ENCODE measurements at regions not wholly inside any gene's neighbourhood (a gene's known extent, or its start where the extent isn't known, plus 50 kb on each side); places are given as distances from the start of the nearest gene placed in this dataset.

DNA sequence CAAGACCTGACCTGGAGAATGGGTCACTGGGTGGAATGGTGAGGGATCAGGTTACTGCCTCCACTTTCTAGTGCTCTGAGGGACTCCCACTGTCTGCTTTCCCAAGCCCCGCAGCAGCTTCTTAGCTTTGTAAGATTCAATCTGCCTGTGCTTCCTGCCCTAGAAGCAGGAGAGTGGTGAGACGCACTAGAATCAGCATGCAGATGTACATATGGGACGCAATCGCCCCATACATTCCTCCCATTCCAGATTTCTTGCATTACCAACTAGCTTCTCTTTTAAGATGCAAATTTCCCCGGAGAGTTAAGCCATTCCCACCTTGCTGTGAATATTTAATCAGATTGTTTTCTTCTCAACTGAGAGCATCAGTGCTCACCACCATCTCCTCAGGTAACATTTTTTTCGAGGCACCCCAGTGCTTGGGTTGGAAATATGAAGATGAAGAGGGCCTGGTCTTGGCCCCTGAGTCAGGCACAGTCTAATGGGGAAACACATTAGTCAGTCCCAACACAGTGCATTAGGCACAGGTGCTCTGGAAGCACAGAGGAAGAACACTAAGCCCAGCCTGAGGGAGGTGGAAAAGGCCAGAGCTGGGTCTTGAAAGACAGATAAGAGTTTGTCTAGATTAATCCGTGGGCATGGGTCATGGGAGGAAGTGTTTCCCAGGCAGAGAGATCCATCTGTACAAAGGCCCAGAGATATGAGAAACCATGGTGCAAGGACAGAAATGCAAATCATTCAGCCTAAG, 66.7 kb upstream of the PRPS1 start:
- no peak for DNase-seq

GRCh38 chrX:107562482-107562881, 65.8 kb upstream of the PRPS1 start:
- DNase-seq, result no peak

GRCh38 chrX:107563824-107564223, 64.5 kb upstream of the PRPS1 start:
- DNase-seq, result no peak

GRCh38 chrX:107565015-107565414, 63.3 kb upstream of the PRPS1 start:
- DNase-seq, result no peak

GRCh38 chrX:107565931-107566603, 62.2 kb upstream of the PRPS1 start:
- DNase-seq, result no peak

DNA sequence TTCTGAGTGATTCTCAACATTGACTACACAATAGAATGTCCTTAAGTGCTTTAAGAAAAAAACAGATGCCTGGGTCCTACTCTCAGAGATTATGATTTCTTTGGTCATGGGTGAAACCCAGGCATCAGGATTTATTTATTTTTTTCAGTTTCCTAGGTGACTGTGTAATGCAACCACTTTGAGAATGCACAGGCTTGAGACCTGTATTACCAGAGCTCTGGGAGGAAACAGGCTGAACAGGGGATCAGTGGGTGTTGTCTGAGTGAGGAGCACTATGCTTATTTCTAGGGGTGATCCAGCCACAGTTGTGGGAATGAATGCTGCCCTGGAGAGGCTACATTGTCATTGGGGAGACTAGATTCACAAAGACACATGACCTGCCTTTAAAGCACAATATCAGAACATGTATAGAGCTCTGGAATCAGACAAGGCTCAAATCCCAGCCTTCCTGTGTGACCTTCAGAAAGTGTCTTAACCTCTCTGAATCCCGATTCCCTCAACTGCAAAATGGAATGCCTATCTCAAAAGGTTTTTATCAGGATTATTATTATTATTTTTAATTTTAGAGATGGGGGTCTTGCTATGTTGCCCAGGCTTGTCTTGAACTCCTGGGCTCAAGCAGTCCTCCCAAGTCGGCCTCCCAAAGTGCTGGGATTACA, 61.6 kb upstream of the PRPS1 start:
- DNase-seq, result no peak

GRCh38 chrX:107567370-107567769, 60.9 kb upstream of the PRPS1 start:
- DNase-seq, result no peak

DNA sequence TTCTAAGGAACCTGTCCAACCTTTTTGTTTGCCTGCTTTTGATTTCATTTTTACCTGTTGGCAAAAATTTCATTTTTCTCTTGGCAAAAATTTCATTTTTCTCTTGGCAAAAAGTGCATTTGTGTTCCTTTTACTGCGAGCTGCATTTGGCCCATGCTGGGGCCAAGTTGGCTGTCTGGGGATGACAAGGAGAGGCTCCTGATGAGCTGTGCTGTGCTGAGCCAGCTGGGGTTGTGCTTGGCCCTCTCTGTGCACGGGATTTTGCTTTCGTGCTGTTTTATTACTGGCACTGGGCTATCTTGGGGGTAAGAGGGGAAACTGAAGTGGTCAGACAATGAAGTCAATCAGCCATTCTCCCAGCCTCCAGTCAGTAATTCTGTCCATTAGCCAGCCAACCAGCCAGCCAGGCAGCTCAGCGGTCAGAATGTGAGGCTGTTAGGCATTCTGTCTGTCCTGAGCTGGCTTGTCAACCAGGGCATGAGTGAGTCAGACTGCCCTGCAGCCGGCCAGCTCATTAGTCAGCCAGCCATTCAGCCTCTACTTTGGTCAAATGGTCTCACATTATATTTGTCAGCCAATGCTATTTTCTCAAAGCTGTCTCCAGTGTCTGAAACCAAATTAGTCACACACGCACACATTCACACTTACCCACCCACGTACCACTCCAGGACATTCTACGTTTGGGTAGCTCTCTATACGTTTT, 56.9 kb upstream of the PRPS1 start:
- no peak for DNase-seq

- DNase-seq, result no peak
Observed at GRCh38 chrX:107573016-107573415, 55.3 kb upstream of the PRPS1 start.

DNA sequence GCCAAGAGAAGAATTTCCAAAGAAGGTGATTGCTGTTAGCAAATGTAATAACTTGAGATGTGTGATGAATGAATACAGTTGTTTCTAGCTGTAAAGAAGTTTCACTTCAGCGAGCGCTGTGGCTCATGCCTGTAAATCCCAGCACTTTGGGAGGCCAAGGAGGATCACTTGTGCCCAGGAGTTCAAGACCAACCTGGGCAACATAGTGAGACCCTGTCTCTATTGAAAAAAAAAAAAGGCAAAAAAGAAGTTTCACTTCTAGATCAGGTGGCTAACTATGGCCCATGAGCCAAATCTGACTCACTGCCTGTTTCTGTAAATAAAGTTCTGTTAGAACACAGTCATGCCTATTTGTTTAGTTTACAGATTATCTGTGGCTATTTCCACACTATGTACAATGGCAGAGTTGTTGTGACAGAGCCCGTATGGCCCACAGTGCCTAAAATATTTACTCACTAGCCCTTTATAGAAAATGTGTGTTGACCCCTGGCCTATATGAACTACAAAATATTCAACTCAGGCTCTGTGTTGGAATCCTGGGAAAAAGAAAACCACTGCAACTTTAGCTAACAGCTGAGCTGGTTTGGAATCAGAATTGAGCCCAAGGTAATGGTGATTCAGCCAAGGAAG, 54.1 kb upstream of the PRPS1 start:
- DNase-seq, result no peak

DNA sequence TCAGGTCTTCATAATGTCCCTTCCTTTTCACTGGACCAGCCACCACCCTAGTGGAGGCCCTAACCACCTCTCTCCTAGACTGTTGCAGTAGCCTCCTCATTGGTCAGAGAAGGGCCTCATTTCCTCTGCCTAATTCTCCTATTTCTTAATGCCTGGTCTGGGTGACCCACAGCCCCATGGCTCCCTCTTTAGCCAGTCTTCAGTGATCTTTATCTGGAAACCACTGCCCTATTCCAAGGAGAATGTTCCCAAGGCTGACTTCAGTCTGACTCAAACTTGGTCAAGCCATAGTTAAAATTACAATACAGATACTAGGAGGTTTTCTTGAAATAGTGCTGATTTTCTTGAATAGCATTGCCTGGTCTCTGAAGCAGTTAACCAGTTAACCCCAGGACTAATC, 53.6 kb upstream of the PRPS1 start:
- DNase-seq, result no peak

- no peak for DNase-seq
Observed at GRCh38 chrX:107576392-107576791, 51.9 kb upstream of the PRPS1 start.

GRCh38 chrX:107576841-107577240, 51.5 kb upstream of the PRPS1 start:
- no peak for DNase-seq

DNA sequence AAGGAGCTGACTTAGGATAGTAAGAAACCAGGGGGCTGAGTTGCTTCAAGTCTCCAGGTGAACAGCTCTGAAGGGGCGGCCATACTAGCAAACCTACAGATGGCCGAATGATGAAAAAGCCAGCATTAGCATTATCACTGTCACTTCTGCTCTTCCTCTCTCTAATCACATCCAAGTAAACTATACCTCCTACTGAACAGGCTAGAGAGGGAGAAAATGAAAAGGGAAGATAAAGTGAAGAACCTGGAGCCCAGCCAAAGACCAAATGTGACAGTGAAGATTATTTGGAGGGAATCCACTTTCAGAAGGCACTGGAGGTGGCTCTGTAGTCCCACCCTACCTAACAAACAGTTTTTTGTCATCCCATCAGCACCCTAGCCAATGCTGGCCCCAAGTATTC, 50.4 kb upstream of the PRPS1 start:
- no peak for DNase-seq

Measured in CD4-positive, alpha-beta T cell treated with Interleukin-15 for 1 hour (primary cell).